Panc1 (cell line): ENCODE measurements at regions not wholly inside any gene's neighbourhood (a gene's known extent, or its start where the extent isn't known, plus 50 kb on each side); places are given as distances from the start of the nearest gene placed in this dataset.

Source experiments
- POLR2AphosphoS5 ChIP-seq: IDR thresholded peaks from 2 replicates; pipeline ENCODE4 v1.6.1; 2012; ENCODE audit warnings: mild to moderate bottlenecking, low read depth, low read length, moderate library complexity
- SIN3A ChIP-seq: IDR thresholded peaks from 2 replicates; pipeline ENCODE4 v1.6.1; 2012; ENCODE audit warnings: low read depth, mild to moderate bottlenecking, low read length, moderate library complexity, borderline replicate concordance; ENCODE audit not compliant: insufficient read depth
- TCF7L2 ChIP-seq: IDR thresholded peaks from 2 replicates; pipeline ENCODE4 v1.6.1; 2011; ENCODE audit warnings: mild to moderate bottlenecking, low read depth, low read length, inconsistent platforms
- TF ChIP-seq, protein P1 (sequence below): fragments of 450-650 bp; IDR thresholded peaks from 2 replicates; pipeline ENCODE4 v1.5.1; 2017; ENCODE audit warnings: mild to moderate bottlenecking
- TF ChIP-seq, protein P2 (sequence below), 2 experiments: IDR thresholded peaks; 2 replicates each; pipeline ENCODE4 v1.6.1; 2011 to 2012; ENCODE audit warnings: low read depth in 2 of 2, control low read depth in 1 of 2, low read length in 1 of 2, mild to moderate bottlenecking in 1 of 2, moderate library complexity in 1 of 2; ENCODE audit not compliant: insufficient read depth in 1 of 2

DNA sequence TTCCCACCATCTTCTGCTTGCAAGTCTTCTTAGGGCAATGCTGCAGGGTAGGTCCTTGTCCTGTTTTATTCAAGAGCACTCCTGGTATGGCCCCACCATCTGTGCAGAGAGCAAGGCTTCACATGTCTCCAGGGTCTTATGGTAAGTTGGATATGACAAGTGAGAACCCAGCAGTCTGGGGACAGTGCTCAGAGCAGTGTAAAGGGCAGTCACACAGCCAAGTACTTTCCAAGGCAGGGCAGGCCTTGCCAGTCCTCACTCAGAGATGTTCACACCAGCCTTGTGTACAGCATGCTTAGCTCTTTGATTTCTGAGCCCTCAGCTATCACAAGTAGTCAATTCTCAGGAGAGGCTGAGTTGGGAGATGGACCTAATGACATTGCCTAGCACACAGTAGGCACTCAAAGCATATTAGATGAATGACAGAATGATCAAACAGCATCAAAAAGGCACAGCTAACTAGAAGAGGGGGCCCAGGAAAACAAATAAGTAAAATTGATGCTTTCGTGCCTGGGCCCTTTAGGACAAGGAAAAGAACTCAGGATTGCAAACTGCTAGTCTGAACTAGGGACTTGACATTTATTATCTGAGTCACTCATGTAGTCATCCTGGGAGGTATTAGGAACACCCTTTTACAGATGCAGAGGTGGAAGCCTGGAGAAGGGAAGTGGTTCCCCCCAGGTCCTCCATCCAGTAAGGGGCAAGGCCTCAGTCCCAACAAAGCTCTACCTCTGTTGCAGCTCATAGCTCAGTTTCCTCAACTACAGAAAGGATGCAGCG lies 86.7 kb upstream of the CTAGE1 start:
- TF ChIP-seq, protein P1, sequence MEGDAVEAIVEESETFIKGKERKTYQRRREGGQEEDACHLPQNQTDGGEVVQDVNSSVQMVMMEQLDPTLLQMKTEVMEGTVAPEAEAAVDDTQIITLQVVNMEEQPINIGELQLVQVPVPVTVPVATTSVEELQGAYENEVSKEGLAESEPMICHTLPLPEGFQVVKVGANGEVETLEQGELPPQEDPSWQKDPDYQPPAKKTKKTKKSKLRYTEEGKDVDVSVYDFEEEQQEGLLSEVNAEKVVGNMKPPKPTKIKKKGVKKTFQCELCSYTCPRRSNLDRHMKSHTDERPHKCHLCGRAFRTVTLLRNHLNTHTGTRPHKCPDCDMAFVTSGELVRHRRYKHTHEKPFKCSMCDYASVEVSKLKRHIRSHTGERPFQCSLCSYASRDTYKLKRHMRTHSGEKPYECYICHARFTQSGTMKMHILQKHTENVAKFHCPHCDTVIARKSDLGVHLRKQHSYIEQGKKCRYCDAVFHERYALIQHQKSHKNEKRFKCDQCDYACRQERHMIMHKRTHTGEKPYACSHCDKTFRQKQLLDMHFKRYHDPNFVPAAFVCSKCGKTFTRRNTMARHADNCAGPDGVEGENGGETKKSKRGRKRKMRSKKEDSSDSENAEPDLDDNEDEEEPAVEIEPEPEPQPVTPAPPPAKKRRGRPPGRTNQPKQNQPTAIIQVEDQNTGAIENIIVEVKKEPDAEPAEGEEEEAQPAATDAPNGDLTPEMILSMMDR = no peak
- TF ChIP-seq, protein P2, sequence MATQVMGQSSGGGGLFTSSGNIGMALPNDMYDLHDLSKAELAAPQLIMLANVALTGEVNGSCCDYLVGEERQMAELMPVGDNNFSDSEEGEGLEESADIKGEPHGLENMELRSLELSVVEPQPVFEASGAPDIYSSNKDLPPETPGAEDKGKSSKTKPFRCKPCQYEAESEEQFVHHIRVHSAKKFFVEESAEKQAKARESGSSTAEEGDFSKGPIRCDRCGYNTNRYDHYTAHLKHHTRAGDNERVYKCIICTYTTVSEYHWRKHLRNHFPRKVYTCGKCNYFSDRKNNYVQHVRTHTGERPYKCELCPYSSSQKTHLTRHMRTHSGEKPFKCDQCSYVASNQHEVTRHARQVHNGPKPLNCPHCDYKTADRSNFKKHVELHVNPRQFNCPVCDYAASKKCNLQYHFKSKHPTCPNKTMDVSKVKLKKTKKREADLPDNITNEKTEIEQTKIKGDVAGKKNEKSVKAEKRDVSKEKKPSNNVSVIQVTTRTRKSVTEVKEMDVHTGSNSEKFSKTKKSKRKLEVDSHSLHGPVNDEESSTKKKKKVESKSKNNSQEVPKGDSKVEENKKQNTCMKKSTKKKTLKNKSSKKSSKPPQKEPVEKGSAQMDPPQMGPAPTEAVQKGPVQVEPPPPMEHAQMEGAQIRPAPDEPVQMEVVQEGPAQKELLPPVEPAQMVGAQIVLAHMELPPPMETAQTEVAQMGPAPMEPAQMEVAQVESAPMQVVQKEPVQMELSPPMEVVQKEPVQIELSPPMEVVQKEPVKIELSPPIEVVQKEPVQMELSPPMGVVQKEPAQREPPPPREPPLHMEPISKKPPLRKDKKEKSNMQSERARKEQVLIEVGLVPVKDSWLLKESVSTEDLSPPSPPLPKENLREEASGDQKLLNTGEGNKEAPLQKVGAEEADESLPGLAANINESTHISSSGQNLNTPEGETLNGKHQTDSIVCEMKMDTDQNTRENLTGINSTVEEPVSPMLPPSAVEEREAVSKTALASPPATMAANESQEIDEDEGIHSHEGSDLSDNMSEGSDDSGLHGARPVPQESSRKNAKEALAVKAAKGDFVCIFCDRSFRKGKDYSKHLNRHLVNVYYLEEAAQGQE (IDR thresholded peaks at IDR 0.05; ENCODE audit: insufficient read depth in 1 of 2, low read depth in 2 of 2, low read length in 1 of 2) = no peak
- no peak for TF ChIP-seq POLR2AphosphoS5
- no peak for TF ChIP-seq SIN3A
- no peak for TF ChIP-seq TCF7L2
